ENCODE measurements at regions not wholly inside any gene's neighbourhood (a gene's known extent, or its start where the extent isn't known, plus 50 kb on each side); places are given as distances from the start of the nearest gene placed in this dataset.

DNA sequence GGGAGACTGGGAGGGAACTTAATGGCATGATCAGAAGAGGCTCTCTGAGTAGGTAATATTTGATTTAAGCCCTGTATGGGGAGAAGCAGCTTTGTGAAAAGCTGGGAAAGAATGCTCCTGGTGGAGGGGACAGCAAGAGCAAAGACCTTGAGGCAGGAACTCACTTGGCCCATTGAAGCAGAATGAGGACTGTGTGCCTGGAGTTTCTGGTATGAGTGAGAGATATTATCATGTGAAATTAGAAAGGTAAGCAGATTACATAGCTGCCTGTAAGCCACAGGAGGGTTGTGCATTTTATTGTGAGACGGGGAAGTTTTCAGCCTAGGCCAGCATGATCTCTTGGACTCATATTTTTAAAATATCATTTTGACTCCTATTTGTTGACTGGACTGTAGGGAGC lies 502.1 kb downstream of the DHX35 start:
- Histone ChIP-seq H3K27ac (no peak overlapping the region), H3K4me3 (no peak overlapping the region), H3K36me3 (no peaks in the 10 kb centered on the region), H3K4me1 (no peaks in the 10 kb centered on the region), H3K9me3 (no peaks in the 10 kb centered on the region), H3K27me3 (no peaks in the 10 kb centered on the region)
- intact Hi-C loops (cut with DNase I) = no loop called here
- TF ChIP-seq, protein P1, sequence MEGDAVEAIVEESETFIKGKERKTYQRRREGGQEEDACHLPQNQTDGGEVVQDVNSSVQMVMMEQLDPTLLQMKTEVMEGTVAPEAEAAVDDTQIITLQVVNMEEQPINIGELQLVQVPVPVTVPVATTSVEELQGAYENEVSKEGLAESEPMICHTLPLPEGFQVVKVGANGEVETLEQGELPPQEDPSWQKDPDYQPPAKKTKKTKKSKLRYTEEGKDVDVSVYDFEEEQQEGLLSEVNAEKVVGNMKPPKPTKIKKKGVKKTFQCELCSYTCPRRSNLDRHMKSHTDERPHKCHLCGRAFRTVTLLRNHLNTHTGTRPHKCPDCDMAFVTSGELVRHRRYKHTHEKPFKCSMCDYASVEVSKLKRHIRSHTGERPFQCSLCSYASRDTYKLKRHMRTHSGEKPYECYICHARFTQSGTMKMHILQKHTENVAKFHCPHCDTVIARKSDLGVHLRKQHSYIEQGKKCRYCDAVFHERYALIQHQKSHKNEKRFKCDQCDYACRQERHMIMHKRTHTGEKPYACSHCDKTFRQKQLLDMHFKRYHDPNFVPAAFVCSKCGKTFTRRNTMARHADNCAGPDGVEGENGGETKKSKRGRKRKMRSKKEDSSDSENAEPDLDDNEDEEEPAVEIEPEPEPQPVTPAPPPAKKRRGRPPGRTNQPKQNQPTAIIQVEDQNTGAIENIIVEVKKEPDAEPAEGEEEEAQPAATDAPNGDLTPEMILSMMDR (IDR thresholded peaks at IDR 0.05) = no peak
- no peak for DNase-seq (ENCODE audit: extremely low spot score in 2 of 2)

DNA sequence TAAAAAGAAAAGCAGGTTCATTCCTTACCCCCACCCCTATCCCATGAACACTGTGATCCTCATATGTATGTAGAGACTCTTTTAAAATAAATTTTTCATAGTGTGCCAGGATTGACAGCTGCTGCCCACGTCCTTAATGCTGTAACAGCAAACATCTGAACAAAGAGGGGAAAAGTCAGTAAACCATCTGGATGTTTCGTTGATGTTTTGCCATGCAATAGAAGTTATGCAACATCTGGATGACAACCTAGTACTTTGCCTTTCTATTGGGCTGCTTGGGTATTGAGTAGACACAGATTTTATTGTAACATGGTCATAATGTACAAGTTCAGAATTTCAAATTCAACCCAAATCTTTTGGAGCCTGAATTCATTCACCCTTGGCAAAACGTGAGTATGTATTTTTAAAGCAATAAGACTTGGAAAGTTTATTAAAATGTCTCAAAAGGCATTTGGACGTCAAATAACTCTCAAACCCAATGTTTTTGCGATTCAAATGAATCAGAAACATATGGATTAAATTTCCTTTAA lies 500.3 kb downstream of the DHX35 start:
- H3K36me3 ChIP-seq = no peaks in the 10 kb centered on the region
- TF ChIP-seq, protein P1 (IDR thresholded peaks at IDR 0.05) = no peak
- no peak for TF ChIP-seq POLR2AphosphoS5 (IDR thresholded peaks at IDR 0.05; ENCODE audit: insufficient read depth in 1 of 2, low read depth in 1 of 2)
- H3K4me3 ChIP-seq = no peak overlapping the region
- no peaks in the 10 kb centered on the region for H3K27me3 ChIP-seq
- no peaks in the 10 kb centered on the region for H3K9me3 ChIP-seq
- no peaks in the 10 kb centered on the region for H3K4me1 ChIP-seq
- DNase-seq (ENCODE audit: extremely low spot score in 2 of 2) = no peak
- intact Hi-C loops (cut with DNase I) = no loop called here
- no peak overlapping the region for H3K27ac ChIP-seq

DNA sequence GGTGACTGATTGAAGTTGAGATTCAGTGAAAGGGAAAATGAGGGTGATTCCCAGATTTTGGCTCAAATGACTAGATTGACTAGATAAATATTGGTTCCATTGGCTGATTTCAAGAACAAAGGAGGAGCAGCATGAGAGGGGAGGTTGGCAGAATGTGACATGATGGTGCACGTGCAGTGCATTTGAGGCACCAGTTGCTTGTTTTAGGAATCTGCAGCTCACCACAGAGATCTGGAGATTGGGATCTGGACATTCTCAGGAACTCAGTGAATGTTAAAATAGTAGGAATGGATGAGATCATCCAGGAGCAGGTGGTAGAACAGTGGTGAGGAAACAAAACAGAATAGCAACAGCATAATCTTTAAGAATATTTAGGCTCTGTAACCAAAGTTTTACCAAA lies 496.3 kb downstream of the DHX35 start:
- Histone ChIP-seq H3K36me3 (no peaks in the 10 kb centered on the region), H3K4me3 (no peak overlapping the region), H3K9me3 (no peaks in the 10 kb centered on the region), H3K27me3 (no peaks in the 10 kb centered on the region), H3K4me1 (no peaks in the 10 kb centered on the region), H3K27ac (no peak overlapping the region)
- intact Hi-C loops (cut with DNase I) = no loop called here
- TF ChIP-seq, protein P1 (IDR thresholded peaks at IDR 0.05) = no peak
- TF ChIP-seq POLR2AphosphoS5 (IDR thresholded peaks at IDR 0.05; ENCODE audit: insufficient read depth in 1 of 2, low read depth in 1 of 2) (no peak), POLR2A (IDR thresholded peaks at IDR 0.05) (no peak)
- DNase-seq (ENCODE audit: extremely low spot score in 2 of 2) = no peak

DNA sequence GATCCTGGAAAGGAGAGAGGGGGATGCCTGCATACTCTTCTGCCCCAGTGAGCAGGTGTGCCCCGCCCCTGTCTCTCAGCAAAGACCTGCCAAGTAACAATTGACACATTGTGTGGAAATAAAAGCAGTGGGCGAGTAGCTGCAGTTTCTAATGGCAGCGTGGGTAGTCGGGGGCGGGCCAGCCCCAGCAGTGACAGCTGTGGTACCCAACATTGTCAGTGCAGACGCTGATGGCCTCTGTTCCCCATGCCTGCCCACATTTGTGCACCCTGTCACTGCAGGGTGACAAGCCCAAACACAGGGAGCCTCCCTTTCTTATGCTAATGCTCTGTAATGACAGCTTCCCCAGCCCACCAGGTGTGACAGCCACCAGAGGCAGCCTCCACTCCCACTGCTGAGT lies 491.7 kb downstream of the DHX35 start:
- Histone ChIP-seq H3K36me3 (no peaks in the 10 kb centered on the region), H3K4me3 (no peak overlapping the region), H3K9me3 (no peaks in the 10 kb centered on the region), H3K27ac (no peak overlapping the region), H3K4me1 (no peaks in the 10 kb centered on the region), H3K27me3 (no peaks in the 10 kb centered on the region)
- intact Hi-C loops (cut with DNase I) = no loop called here
- DNase-seq (ENCODE audit: extremely low spot score in 2 of 2) = no peak
- no peak for TF ChIP-seq POLR2AphosphoS5 (IDR thresholded peaks at IDR 0.05; ENCODE audit: insufficient read depth in 1 of 2, low read depth in 1 of 2)
- TF ChIP-seq, protein P1 (IDR thresholded peaks at IDR 0.05) = no peak
- TF ChIP-seq POLR2A (IDR thresholded peaks at IDR 0.05) = no peak

DNA sequence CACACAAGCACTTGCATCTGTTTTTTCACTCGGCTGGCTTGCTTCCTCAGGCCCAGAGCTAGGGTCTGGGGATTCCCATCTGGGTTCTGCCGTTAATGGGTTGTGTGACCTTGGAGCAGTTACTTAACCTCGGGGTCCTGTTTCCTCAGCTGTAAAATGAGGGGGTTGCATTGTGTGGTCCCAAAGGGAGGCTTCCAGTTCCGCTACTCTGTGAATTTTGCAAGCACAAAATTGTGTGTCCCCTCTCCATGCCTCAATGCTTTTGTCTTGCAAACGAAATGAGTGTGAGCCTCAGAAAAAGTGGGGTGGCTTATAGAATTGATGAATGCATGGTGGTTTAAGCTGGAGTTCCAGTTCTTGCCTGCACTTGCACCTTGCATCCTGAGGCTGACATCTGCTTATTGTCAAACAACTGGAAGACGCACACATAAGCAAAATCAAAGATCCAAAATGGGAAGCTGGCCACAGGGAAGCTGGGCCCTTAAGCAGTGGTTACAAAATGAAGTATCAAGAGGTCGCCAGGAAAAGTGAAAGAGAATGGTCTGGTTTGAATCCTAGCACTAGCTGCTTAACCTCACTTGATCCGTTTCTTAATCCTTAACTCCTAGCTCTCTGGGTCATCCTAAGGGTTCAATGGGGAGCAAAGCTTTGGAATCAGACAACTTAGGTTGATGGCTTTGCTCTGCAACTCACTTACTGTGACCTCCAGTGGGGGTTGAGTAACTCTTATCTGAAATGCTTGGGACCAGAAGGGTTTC lies 490.6 kb downstream of the DHX35 start:
- Histone ChIP-seq H3K9me3 (no peaks in the 10 kb centered on the region), H3K4me1 (no peaks in the 10 kb centered on the region), H3K36me3 (no peaks in the 10 kb centered on the region), H3K27me3 (no peaks in the 10 kb centered on the region), H3K27ac (no peak overlapping the region), H3K4me3 (no peak overlapping the region)
- TF ChIP-seq POLR2A (IDR thresholded peaks at IDR 0.05) (no peak), POLR2AphosphoS5 (IDR thresholded peaks at IDR 0.05; ENCODE audit: insufficient read depth in 1 of 2, low read depth in 1 of 2) (no peak)
- TF ChIP-seq, protein P1 (IDR thresholded peaks at IDR 0.05) = no peak
- DNase-seq (ENCODE audit: extremely low spot score in 2 of 2) = no peak
- intact Hi-C loops (cut with DNase I) = no loop called here
